GM12864 (cell line): ENCODE measurements at regions not wholly inside any gene's neighbourhood (a gene's known extent, or its start where the extent isn't known, plus 50 kb on each side); places are given as distances from the start of the nearest gene placed in this dataset.

Experiments
- DNase-seq: peaks from one replicate; pipeline ENCODE4 v3.0.0-alpha.2; 2011; ENCODE audit warnings: low read depth
- H3K4me3 ChIP-seq: 2 replicates; pipeline ENCODE4 v1.5.1; 2011; ENCODE audit warnings: mild to moderate bottlenecking, low read depth, low read length, control low read depth
- TF ChIP-seq, protein P1 (sequence below): IDR thresholded peaks from 2 replicates; pipeline ENCODE4 v1.5.1; 2011; ENCODE audit warnings: low read depth, mild to moderate bottlenecking, moderate library complexity, low read length, control low read depth, inconsistent platforms; ENCODE audit errors: missing control alignments

DNA sequence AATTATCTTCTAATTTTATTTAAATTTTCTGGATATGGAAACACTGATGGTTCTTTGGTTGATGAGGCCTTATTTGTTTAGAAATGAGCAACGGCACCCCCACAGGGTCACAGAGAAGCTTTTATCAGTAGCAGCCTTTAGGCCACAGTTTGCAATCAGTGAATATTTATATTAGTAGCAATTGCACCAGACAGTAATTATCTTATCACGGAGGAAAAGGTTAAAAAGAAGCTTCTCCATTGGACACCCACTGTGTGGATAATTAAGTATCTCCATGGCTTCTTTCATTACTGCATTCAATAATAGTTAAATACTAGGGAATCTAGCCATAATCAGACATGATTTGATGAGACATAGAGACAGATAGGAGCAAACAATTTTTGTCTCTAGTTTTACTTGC is 2099.2 kb upstream of the PCDH20 start:
- TF ChIP-seq, protein P1, sequence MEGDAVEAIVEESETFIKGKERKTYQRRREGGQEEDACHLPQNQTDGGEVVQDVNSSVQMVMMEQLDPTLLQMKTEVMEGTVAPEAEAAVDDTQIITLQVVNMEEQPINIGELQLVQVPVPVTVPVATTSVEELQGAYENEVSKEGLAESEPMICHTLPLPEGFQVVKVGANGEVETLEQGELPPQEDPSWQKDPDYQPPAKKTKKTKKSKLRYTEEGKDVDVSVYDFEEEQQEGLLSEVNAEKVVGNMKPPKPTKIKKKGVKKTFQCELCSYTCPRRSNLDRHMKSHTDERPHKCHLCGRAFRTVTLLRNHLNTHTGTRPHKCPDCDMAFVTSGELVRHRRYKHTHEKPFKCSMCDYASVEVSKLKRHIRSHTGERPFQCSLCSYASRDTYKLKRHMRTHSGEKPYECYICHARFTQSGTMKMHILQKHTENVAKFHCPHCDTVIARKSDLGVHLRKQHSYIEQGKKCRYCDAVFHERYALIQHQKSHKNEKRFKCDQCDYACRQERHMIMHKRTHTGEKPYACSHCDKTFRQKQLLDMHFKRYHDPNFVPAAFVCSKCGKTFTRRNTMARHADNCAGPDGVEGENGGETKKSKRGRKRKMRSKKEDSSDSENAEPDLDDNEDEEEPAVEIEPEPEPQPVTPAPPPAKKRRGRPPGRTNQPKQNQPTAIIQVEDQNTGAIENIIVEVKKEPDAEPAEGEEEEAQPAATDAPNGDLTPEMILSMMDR, result no peak
- DNase-seq, result no peak
- H3K4me3 ChIP-seq, result no peak overlapping the region

DNA sequence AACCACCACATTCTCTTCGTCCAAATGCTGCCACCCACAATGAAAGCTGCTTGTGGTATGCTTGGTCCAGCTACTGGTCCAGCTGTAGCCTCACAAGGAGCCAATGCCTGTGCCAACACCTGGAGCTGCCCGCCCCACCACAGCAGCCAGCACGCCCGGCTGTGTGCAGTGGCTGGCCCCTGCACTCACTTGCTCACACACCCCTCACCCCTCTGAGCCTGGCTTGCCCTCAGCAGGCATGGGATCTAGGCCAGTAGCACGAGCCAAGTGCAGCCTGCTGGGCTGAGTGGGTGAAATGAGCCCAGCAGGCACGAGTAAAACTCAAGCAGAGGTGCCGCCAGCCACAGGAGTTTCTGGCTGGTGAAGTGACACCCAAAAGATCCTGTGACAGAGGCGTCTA is 2096.4 kb upstream of the PCDH20 start:
- DNase-seq, result no peak
- H3K4me3 ChIP-seq, result no peak overlapping the region

DNA sequence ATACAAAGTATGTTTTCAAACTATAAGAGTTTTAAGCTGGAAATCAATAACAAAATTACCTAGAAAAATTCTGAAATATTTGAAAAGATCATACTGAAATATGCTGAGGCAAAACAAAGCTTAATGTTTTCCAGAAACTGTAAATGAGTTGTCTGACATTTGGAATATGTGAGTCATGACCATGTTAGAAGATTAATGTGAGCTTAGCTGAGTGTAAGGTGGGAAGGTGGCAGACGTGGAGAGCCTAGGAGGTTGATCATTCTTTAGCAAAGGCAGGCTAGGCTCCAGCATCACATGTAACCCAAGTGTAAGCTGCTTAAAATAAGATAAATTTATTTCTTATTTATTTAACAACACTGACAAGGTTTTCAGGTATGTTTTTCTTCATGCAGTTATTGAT is 2086.1 kb upstream of the PCDH20 start:
- no peak for DNase-seq
- no peak overlapping the region for H3K4me3 ChIP-seq
- TF ChIP-seq, protein P1, result no peak

More for the DNA sequence above, 2096.4 kb upstream of the PCDH20 start:
- TF ChIP-seq, protein P1, result no peak

DNA sequence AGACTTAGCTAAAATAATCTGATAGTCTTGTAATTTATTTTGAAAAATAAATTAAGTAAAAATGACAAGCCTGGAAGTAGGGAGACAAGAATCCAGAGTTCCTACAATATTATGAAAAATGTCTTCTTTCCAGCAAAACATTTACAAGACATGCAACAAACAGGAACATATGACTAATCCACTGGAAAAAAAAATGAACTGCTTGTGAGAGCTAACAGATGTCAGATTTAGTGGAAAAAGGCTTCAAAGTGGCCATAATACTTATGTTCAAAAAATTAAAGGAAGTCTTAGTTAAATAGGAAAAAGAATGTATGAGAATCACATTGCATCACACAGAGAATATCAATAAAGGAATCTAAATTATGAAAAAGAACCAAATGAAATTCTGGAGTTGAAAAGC is 2082.0 kb upstream of the PCDH20 start:
- no peak overlapping the region for H3K4me3 ChIP-seq
- TF ChIP-seq, protein P1, result no peak
- no peak for DNase-seq

DNA sequence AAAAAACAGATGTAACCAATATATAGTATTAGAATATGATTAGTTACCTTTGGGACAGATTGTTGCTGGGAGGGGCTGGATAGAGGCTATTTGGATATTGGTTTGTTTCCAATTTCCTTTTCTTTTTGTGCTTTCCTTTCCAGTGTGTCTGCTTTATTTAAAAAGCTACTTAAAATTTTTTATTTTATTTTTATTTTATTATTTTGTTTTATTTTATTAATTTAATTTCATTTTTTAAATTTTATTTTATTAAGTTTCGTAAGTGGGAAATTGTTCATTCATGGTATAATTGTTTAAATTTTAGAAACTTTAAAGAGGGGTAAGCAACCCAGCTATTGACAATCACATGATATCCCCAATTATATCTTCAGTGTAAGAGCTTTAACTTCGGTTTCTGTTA is 2077.0 kb upstream of the PCDH20 start:
- no peak overlapping the region for H3K4me3 ChIP-seq
- TF ChIP-seq, protein P1, result no peak
- no peak for DNase-seq

DNA sequence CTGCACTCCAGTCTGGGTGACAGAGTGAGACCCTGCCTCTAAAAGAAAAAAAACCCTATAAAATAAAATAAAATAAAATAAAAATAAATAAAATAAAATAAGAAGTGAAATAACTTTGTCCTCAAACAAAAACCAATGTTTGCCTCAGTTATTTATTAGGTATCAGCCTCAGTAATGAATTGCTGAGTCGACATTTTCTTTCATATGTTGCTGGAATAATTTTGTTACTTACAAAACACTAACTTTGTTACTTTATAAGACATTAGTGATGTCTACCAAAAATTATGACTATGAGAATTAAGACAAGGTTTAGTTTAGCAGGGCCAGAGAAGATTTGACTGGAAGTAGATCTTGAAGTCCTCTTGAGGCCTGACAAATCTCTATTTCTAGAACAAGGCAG is 2074.5 kb upstream of the PCDH20 start:
- DNase-seq, result no peak
- TF ChIP-seq, protein P1, result no peak
- no peak overlapping the region for H3K4me3 ChIP-seq

DNA sequence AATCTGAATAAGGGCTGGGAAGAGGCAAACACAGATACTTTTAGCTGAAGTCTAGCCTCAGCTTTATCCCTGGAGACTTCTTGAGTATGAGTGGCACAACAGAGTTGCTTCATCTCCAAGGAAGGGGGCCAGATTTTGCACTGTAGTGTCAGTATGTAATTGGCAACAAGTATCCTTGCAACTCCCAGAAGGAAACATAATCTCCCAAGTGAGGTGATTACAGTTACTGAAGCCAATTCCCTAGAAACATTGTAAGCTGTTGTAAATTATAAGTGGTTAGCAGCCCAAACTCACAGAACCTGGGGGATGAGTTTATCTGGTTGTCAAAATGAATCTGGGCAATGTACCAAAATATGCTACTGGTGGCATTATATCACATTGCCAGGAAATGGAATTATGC is 2065.7 kb upstream of the PCDH20 start:
- H3K4me3 ChIP-seq, result no peak overlapping the region
- no peak for DNase-seq
- TF ChIP-seq, protein P1, result no peak
